ENCODE measurements at regions not wholly inside any gene's neighbourhood (a gene's known extent, or its start where the extent isn't known, plus 50 kb on each side); places are given as distances from the start of the nearest gene placed in this dataset.
A peak's percentile ranks its signal among the peaks of the same experiment; 100 is the strongest.
"Not testable (repeated sequence)": the region's sequence is repeated elsewhere in the genome, so short reads cannot be mapped to it uniquely, and the experiment has no call there.

DNA sequence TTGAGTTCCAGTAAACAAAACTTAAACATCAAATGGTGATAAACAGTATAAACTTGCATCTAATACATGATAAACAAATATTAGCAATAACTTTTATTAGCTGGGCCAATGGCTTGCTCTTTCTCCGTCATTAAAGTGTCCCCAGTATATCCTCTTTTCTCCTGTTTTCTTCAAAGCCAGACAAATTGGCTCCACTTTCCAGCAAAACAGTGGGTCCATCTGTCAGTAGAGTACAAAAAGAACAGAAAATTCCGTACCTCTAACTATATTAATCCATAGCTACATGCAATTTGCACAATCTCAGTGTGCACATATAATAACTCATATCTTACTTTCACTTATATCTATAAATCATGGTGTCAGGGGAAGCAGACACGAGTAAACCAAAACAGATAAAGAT lies 678.0 kb upstream of the SPRY2 start:
- DNase-seq = no peak

GRCh38 chr13:81017513-81018152 lies 676.7 kb upstream of the SPRY2 start:
- DNase-seq = peak; percentile 59

GRCh38 chr13:81012031-81012430 lies 671.1 kb upstream of the SPRY2 start:
- DNase-seq = no peak

DNA sequence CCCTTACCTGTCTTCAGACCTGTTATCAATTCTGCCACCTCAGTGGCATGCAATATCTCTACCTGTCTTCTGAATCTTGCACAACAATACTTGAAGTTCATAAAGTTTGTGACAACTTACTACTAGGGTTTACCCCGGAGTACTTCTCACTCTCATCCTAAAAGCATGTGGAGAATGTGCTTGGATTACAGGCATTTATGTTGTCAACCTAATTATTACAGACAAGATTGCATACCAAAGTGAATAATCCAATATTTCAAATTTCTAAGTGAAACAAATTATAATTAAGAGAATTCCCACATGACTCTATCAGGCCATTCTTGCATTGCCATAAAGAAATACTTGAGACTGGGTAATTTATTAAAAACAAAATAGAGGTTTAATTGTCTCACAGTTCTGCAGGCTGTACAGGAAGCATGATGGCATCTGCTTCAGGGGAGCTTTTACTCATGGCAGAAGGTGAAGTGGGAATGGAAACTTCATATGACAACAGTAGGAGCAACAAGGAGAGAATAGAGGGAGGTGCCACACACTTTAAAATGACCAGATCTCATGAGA lies 661.0 kb upstream of the SPRY2 start:
- no peak for DNase-seq

- DNase-seq = not testable (repeated sequence)
These were observed 657.7 kb upstream of the SPRY2 start for GRCh38 chr13:80998603-80999002.

GRCh38 chr13:80989747-80990146 lies 648.8 kb upstream of the SPRY2 start:
- DNase-seq = no peak

- no peak for DNase-seq
These were observed 648.3 kb upstream of the SPRY2 start for GRCh38 chr13:80989241-80989640.

- DNase-seq = no peak
These were observed 647.6 kb upstream of the SPRY2 start for GRCh38 chr13:80988391-80989151.

DNA sequence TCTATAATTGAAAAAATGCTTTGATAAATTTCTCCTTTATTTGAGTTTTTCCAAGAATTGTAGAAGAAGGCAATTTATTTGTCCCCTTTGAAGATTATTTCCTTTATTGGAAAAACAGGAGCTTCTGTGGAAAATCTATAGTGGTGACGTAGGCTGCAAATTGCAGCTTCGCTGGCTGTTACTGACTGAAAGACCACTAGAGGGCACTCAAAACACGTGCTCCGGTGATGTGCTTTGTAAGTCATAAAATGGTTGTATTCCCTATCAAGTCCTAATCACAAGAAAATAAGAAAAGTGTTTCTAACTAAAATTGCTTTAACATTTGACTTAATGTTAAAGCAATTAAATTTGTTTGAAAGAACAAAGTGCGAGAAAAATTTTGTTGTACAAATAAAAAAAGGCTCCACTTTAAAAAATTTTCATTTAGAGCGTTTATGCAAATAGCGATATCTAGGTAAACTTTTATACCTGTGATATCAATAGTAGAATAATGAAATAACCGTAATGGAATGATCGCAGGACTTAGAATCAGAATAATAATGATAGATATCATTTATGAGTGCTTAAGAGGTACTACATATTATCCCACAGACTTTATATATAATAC lies 638.2 kb upstream of the SPRY2 start:
- peak; percentile 47 for DNase-seq

DNA sequence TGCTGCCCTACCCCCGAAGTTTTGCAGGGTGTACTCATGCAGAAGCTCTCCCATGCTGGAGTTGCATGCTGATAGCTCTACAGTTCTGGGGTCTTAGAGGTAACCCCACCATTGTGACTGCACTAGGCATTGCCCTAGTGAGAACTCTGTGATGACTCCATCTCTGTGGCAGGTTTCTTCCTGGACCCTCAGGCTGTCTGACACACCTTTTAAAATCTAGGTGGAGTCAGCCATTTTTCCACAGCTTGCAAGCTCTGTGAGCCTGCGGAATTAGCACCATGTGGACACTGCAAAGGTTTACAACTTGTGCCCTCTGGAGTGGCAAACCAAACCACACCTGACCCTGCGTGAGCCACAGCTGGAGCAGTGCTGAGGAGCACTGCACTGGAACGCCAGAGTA lies 636.2 kb upstream of the SPRY2 start:
- DNase-seq = no peak

DNA sequence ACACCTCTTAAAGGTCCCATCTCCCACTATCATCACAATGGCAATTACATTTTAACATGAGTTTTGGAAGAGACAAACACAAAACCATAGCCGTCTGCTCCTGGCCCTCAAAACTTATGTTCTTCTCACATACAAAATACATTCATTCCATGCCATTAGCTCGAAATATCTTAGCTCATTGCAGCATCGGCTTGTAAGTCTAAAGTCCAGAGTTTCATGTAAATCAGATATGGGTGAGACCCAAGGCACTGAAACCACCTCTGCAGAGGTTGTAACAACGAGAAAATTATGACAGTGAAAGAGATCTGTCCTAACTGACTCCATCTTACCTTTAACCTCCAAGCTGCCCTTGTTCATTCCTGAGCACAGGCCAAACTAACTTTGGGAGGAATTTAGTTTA lies 635.0 kb upstream of the SPRY2 start:
- no peak for DNase-seq

- no peak for DNase-seq
These were observed 632.8 kb upstream of the SPRY2 start for GRCh38 chr13:80973721-80974120.

DNA sequence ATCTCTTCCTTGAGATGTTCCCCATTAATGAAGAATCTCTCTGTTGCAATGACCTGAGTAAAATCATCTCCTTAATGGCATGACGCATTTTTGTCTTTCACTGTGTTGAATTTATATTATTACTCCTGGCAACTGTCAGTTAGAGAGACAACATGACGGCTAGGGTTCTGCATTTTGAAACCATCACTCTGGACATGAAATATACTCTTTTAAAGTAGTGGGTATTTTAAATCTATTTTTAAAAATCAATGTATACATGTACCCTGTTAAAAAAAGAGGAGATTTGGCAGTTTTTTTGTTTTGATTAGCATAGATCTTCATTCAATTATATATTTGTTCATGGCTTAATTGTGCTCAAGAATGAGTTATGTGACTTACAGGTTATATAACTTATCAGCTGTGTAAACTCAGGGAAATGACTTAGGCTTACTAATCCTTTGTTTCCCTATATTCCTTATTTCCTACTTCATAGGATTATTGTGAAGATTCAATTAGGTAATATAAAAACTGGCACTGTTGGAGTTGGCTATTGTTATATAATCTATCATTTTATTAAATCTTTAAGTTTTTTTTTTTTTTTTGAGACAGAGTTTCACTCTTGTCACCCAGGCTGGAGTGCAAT lies 632.0 kb upstream of the SPRY2 start:
- no peak for DNase-seq

- no peak for DNase-seq
These were observed 624.2 kb upstream of the SPRY2 start for GRCh38 chr13:80965097-80965496.

GRCh38 chr13:80962855-80963254 lies 621.9 kb upstream of the SPRY2 start:
- DNase-seq = no peak

GRCh38 chr13:80962173-80962572 lies 621.2 kb upstream of the SPRY2 start:
- no peak for DNase-seq

DNA sequence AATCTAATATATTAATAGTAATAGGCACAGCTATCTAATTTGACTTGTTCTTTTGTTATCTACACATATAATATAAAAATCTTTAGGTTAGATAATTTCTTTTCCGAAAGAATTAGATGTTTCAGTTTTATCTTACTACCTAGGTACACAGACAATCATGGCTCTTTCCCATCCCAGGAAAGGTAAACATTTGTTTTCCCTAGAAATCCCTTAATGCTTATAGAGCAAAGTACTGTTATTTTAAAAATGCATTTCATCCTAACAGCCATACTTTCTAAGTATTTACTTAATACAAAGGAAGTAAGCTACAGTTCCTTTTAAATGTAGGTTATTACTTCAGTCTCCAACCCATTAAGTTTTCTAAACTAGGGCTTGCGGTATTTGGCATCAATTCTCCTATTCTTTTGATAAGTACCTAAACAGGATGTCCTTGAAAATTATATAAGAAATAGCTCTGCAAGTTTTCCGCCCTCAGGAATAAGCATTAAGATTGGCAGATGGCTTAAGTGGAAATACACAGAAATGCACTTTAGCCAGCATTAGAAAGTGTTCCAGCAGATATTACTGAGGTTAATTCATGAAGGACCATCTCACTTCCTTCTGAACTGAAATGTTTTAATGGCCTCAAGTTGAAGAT lies 616.2 kb upstream of the SPRY2 start:
- no peak for DNase-seq

DNA sequence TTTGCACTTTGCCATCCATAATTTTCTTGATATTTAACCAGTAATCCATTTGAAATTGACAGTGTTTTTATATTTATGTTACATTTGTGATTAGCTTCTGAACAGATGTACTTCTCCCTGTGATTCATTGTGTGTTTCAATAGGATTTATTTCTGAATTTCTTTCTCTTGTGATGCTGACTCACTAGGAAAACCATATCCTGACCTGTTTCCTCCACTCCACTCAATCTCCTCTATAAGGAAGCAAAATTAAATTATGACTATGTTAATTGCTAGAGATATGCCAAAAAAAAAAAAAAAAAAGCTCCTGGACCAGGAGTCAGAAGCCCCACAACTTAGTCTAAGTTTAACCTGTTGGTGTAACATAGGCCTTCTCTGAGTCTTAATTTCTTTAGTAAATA lies 614.6 kb upstream of the SPRY2 start:
- no peak for DNase-seq

GRCh38 chr13:80952158-80952557 lies 611.2 kb upstream of the SPRY2 start:
- DNase-seq = no peak

DNA sequence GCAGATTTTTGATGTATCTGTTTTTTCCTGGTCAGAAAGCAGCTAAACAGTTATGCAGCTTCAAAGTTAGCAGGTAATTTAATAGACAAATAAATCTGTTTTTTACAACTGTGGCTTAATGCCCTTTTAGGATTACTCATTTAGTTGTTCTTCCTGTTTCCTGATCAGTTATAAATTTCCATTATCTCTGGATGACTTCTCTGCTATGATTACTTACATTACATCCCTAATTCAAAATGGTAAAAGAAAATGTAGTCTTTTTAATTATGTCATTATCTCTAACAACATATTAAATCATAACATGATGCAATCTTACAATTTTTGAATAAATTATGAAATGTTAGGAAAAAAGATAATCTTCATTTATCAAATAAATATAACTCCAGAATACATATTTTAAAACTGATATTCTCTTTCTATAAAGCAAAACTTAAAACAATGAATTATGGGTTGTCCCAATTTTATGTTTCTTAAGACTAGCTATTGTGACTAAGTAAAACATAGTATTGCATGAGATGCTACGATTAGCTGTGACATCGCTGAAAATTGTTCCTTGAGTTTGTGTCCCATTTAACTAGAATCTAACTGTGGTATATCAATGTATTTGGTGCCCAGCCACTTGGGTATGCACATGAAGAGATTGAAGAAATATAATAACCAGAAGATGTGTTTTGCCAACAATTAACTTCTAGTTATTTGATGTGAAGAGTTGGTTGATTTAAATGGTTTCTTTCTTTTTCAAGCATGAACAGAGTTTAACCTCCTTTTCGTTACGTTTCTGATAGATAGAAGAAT lies 605.3 kb upstream of the SPRY2 start:
- no peak for DNase-seq

GRCh38 chr13:80945328-80945727 lies 604.4 kb upstream of the SPRY2 start:
- DNase-seq = peak; percentile 6

Measured in left kidney (tissue), 1 donor.